ENCODE measurements at regions not wholly inside any gene's neighbourhood (a gene's known extent, or its start where the extent isn't known, plus 50 kb on each side); places are given as distances from the start of the nearest gene placed in this dataset.

- TF ChIP-seq CTCF (IDR thresholded peaks at IDR 0.05) (no peak), POLR2AphosphoS5 (IDR thresholded peaks at IDR 0.05; ENCODE audit: low read depth, low read length) (no peak), REST (IDR thresholded peaks at IDR 0.05; ENCODE audit: insufficient read depth in 1 of 2, low read depth in 2 of 2, low read length in 1 of 2) (no peak), TCF7L2 (IDR thresholded peaks at IDR 0.05; ENCODE audit: low read depth, low read length) (no peak), SIN3A (IDR thresholded peaks at IDR 0.05; ENCODE audit: borderline replicate concordance, insufficient read depth, low read depth, low read length) (no peak)
Measured at GRCh38 chr3:81161100-81161499, 600.3 kb downstream of the GBE1 start.

Measured in Panc1 (cell line).